ENCODE measurements at regions not wholly inside any gene's neighbourhood (a gene's known extent, or its start where the extent isn't known, plus 50 kb on each side); places are given as distances from the start of the nearest gene placed in this dataset.

DNA sequence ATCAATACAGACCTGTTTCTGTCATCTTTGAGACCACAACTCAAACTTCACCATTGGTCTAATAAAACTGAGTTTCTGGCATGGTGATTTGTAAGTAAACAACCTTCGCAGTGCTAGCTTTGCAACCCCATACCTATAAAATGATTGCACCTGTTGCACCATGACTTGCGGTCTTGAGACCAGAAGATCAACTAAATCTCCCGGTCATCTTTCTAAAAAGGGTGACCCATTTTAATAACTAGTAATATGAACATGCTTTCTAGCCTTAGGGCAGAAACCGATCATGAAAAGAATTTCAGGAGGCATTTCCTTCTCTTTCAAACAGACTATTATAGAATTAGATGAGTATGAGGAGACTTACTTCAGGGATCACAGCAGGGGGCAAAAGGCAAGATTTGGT is 151.9 kb upstream of the ZNF385D start:
- Histone ChIP-seq H3K4me1 (ENCODE audit: control insufficient read depth in 1 of 2, insufficient read depth in 2 of 2, low read length in 2 of 2) (no peaks in the 10 kb centered on the region), H2AFZ (ENCODE audit: low read depth, low read length, poor library complexity, severe bottlenecking) (no peak overlapping the region), H3K36me3 (ENCODE audit: control insufficient read depth in 1 of 2, insufficient read depth in 2 of 2, low read length in 2 of 2) (no peaks in the 10 kb centered on the region), H3K4me2 (ENCODE audit: low read length) (no peak overlapping the region), H3K27ac (ENCODE audit: low read depth, low read length) (no peak overlapping the region), H3K9me2 (ENCODE audit: insufficient read depth) (no peaks in the 10 kb centered on the region), H3K9me3 (ENCODE audit: control insufficient read depth in 1 of 2, insufficient read depth in 1 of 2, low read depth in 1 of 2, low read length in 2 of 2) (peaks cover 11 to 19% of the 10 kb centered on the region in 2 experiments; a peak in 2 of 4 replicates), H3K79me2 (ENCODE audit: insufficient read depth, low read length) (no peaks in the 10 kb centered on the region), H3K4me3 (replicated peaks in 1 of 2; ENCODE audit: low read depth in 1 of 2, low read length in 2 of 2) (no peak overlapping the region), H3K27me3 (ENCODE audit: insufficient read depth, low read length) (no peaks in the 10 kb centered on the region), H3K9ac (ENCODE audit: low read length) (no peak overlapping the region), H4K20me1 (ENCODE audit: insufficient read depth) (no peaks in the 10 kb centered on the region)
- no peak for ATAC-seq
- RAD21 ChIA-PET (ENCODE audit: low non-redundant PET in 1 of 2, low total read pairs in 2 of 2, uncharacterized antibody in 2 of 2, unreplicated experiment in 2 of 2) = no interaction called here
- no TSS peak for BruUV-seq (replicated peaks)
- CTCF ChIA-PET = no interaction called here
- intact Hi-C loops (cut with micrococcal nuclease) = no loop called here
- DNase-seq (ENCODE audit: low read depth, low spot score) = no peak
- TF ChIP-seq CBX3 (IDR thresholded peaks at IDR 0.05; ENCODE audit: low read depth) (no peak), ZFX (IDR thresholded peaks at IDR 0.05) (no peak), TCF7L2 (IDR thresholded peaks at IDR 0.05; ENCODE audit: borderline replicate concordance, extremely low read depth, insufficient read depth, insufficient read length) (no peak), YY1 (IDR thresholded peaks at IDR 0.05; ENCODE audit: extremely low read depth, insufficient replicate concordance, low read depth, low read length) (no peak), ELF1 (IDR thresholded peaks at IDR 0.05; ENCODE audit: borderline replicate concordance, low read depth) (no peak), POLR2A (IDR thresholded peaks at IDR 0.05; ENCODE audit: borderline replicate concordance, extremely low read depth, insufficient read depth, insufficient read length) (no peak), SP1 (IDR thresholded peaks at IDR 0.05; ENCODE audit: low read depth) (no peak), POLR2AphosphoS5 (IDR thresholded peaks at IDR 0.05; ENCODE audit: low read depth, low read length) (no peak)
- TF ChIP-seq, protein P1, sequence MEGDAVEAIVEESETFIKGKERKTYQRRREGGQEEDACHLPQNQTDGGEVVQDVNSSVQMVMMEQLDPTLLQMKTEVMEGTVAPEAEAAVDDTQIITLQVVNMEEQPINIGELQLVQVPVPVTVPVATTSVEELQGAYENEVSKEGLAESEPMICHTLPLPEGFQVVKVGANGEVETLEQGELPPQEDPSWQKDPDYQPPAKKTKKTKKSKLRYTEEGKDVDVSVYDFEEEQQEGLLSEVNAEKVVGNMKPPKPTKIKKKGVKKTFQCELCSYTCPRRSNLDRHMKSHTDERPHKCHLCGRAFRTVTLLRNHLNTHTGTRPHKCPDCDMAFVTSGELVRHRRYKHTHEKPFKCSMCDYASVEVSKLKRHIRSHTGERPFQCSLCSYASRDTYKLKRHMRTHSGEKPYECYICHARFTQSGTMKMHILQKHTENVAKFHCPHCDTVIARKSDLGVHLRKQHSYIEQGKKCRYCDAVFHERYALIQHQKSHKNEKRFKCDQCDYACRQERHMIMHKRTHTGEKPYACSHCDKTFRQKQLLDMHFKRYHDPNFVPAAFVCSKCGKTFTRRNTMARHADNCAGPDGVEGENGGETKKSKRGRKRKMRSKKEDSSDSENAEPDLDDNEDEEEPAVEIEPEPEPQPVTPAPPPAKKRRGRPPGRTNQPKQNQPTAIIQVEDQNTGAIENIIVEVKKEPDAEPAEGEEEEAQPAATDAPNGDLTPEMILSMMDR (IDR thresholded peaks at IDR 0.05 in 2 of 3, conservative IDR thresholded peaks at IDR 0.05 in 1 of 3; ENCODE audit: borderline replicate concordance in 1 of 3, insufficient read depth in 1 of 3, low read depth in 2 of 3, low read length in 2 of 3) = no peak
- POLR2A ChIA-PET = no interaction called here

DNA sequence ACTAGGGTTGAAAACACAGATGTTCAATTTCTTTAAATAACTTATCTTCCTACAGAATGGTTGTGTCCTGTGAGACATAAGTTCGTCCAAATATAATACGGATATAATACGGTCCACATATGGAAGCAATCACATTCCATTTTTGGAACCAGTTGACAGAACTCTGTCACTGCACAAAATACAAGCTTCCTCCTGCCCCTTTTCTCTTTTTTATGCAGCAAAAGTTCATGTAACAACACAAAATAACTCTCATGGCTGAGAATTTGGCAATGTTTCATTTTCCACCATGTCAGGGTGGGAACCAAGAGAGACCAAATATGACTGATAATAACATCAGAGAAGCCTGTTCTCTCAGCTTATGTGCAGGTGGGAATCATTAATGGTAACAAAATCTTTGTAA is 158.1 kb upstream of the ZNF385D start:
- ChIA-PET POLR2A (no interaction called here), CTCF (no interaction called here), RAD21 (ENCODE audit: low non-redundant PET in 1 of 2, low total read pairs in 2 of 2, uncharacterized antibody in 2 of 2, unreplicated experiment in 2 of 2) (no interaction called here)
- DNase-seq (ENCODE audit: low read depth, low spot score) (no peak), ATAC-seq (no peak)
- no peaks in the 10 kb centered on the region for H4K20me1 ChIP-seq (ENCODE audit: insufficient read depth)
- no peaks in the 10 kb centered on the region for H3K36me3 ChIP-seq (ENCODE audit: control insufficient read depth in 1 of 2, insufficient read depth in 2 of 2, low read length in 2 of 2)
- no peak overlapping the region for H3K9ac ChIP-seq (ENCODE audit: low read length)
- no peak overlapping the region for H3K4me2 ChIP-seq (ENCODE audit: low read length)
- H3K4me3 ChIP-seq (replicated peaks in 1 of 2; ENCODE audit: low read depth in 1 of 2, low read length in 2 of 2) = no peak overlapping the region
- no peaks in the 10 kb centered on the region for H3K9me2 ChIP-seq (ENCODE audit: insufficient read depth)
- H3K27ac ChIP-seq (ENCODE audit: low read depth, low read length) = no peak overlapping the region
- BruUV-seq (replicated peaks) = no TSS peak
- no peaks in the 10 kb centered on the region for H3K4me1 ChIP-seq (ENCODE audit: control insufficient read depth in 1 of 2, insufficient read depth in 2 of 2, low read length in 2 of 2)
- no peaks in the 10 kb centered on the region for H3K27me3 ChIP-seq (ENCODE audit: insufficient read depth, low read length)
- peaks cover 3 to 11% of the 10 kb centered on the region in 2 experiments; a peak in 2 of 4 replicates for H3K9me3 ChIP-seq (ENCODE audit: control insufficient read depth in 1 of 2, insufficient read depth in 1 of 2, low read depth in 1 of 2, low read length in 2 of 2)
- H3K79me2 ChIP-seq (ENCODE audit: insufficient read depth, low read length) = no peaks in the 10 kb centered on the region
- H2AFZ ChIP-seq (ENCODE audit: low read depth, low read length, poor library complexity, severe bottlenecking) = no peak overlapping the region
- intact Hi-C loops (cut with micrococcal nuclease) = no loop called here
- TF ChIP-seq YY1 (IDR thresholded peaks at IDR 0.05; ENCODE audit: extremely low read depth, insufficient replicate concordance, low read depth, low read length) (no peak), FOSL1 (IDR thresholded peaks at IDR 0.05; ENCODE audit: low read depth) (no peak), SRF (IDR thresholded peaks at IDR 0.05; ENCODE audit: low read depth) (no peak), EZH2phosphoT487 (IDR thresholded peaks at IDR 0.05; ENCODE audit: borderline replicate concordance) (no peak)
- TF ChIP-seq, protein P2, sequence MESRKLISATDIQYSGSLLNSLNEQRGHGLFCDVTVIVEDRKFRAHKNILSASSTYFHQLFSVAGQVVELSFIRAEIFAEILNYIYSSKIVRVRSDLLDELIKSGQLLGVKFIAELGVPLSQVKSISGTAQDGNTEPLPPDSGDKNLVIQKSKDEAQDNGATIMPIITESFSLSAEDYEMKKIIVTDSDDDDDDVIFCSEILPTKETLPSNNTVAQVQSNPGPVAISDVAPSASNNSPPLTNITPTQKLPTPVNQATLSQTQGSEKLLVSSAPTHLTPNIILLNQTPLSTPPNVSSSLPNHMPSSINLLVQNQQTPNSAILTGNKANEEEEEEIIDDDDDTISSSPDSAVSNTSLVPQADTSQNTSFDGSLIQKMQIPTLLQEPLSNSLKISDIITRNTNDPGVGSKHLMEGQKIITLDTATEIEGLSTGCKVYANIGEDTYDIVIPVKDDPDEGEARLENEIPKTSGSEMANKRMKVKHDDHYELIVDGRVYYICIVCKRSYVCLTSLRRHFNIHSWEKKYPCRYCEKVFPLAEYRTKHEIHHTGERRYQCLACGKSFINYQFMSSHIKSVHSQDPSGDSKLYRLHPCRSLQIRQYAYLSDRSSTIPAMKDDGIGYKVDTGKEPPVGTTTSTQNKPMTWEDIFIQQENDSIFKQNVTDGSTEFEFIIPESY (IDR thresholded peaks at IDR 0.05; ENCODE audit: extremely low read depth, insufficient replicate concordance, low read length) = no peak
- TF ChIP-seq, protein P1 (IDR thresholded peaks at IDR 0.05 in 2 of 3, conservative IDR thresholded peaks at IDR 0.05 in 1 of 3; ENCODE audit: borderline replicate concordance in 1 of 3, insufficient read depth in 1 of 3, low read depth in 2 of 3, low read length in 2 of 3) = no peak
